GM12878 (cell line): ENCODE measurements at regions not wholly inside any gene's neighbourhood (a gene's known extent, or its start where the extent isn't known, plus 50 kb on each side); places are given as distances from the start of the nearest gene placed in this dataset.

Source experiments
- ATAC-seq: fragments of 200-7000 bp; cut with Tn5 transposase; 3 replicates; pipeline ENCODE4 v1.9.1; 2020; ENCODE audit warnings: mild to moderate bottlenecking, moderate library complexity
- BruUV-seq: library from RNA; stranded (reverse); fragments of 400-500 nt; replicated peaks from 2 replicates; lab custom pipeline; 2021; lab: Mats Ljungman, UMichigan
- CTCF ChIA-PET: fragments of 300-600 bp; sonication (Branson Sonifier 250); formaldehyde crosslinking; extraction: SDS; loops from one replicate; lab custom pipeline; 2021; ENCODE audit warnings: inconsistent platforms; lab: Yijun Ruan, JAX
- POLR2A ChIA-PET: fragments of 350-600 bp; formaldehyde crosslinking; extraction: SDS; loops from one replicate; lab custom pipeline; 2021; ENCODE audit warnings: inconsistent platforms; lab: Charles Lee
- RAD21 ChIA-PET: fragments of 300-600 bp; sonication (Branson Sonifier 250); formaldehyde crosslinking; loops from one replicate; lab custom pipeline; 2023; ENCODE audit warnings: antibody characterized with exemption; ENCODE audit not compliant: unreplicated experiment; lab: Charles Lee
- SMC1A ChIA-PET: fragments of 300-600 bp; sonication (Branson Sonifier 250); formaldehyde crosslinking; loops from one replicate; lab custom pipeline; 2023; ENCODE audit not compliant: unreplicated experiment, uncharacterized antibody; lab: Charles Lee
- DNase-seq: peaks from one replicate; pipeline ENCODE4 v3.0.0-alpha.2; 2011; ENCODE audit warnings: low read depth, low spot score
- FAIRE-seq: peaks from 3 replicates; lab custom pipeline; 2011; peaks lifted over from hg19 to GRCh38; lab: Jason Lieb, UNC
- H2AFZ ChIP-seq: 2 replicates; pipeline ENCODE4 v1.6.0; 2011; ENCODE audit warnings: low read depth, low read length, control low read depth; ENCODE audit not compliant: control insufficient read depth
- H3K27ac ChIP-seq: 2 replicates; pipeline ENCODE4 v1.5.1; 2011; ENCODE audit warnings: control low read depth; ENCODE audit not compliant: control insufficient read depth, insufficient read depth
- H3K27me3 ChIP-seq, 2 experiments: replicated peaks in 1 of 2; 2 replicates each; pipeline versions ENCODE4 v1.6.0 to v1.6.1; 2011; ENCODE audit warnings: low read length in 1 of 2; ENCODE audit not compliant: control insufficient read depth in 2 of 2, insufficient read depth in 2 of 2
- H3K36me3 ChIP-seq, 2 experiments: 2 replicates each; pipeline ENCODE4 v1.5.1; 2011; ENCODE audit warnings: low read length in 1 of 2; ENCODE audit not compliant: control insufficient read depth in 2 of 2, insufficient read depth in 2 of 2
- H3K4me1 ChIP-seq: 2 replicates; pipeline ENCODE4 v1.6.1; 2011; ENCODE audit warnings: mild to moderate bottlenecking, low read length, moderate library complexity, mixed read lengths; ENCODE audit not compliant: control insufficient read depth, insufficient read depth
- H3K4me2 ChIP-seq: 2 replicates; pipeline ENCODE4 v1.6.0; 2011; ENCODE audit warnings: control low read depth; ENCODE audit not compliant: control insufficient read depth, insufficient read depth
- H3K4me3 ChIP-seq: fragments of 200-600 bp; sonication (generic); 2 replicates; pipeline ENCODE4 v1.5.1; 2016
- H3K79me2 ChIP-seq: 2 replicates; pipeline ENCODE4 v1.6.0; 2011; ENCODE audit warnings: low read length; ENCODE audit not compliant: control insufficient read depth, insufficient read depth
- H3K9ac ChIP-seq: 2 replicates; pipeline ENCODE4 v1.8.0; 2011; ENCODE audit warnings: low read length, control low read depth, mixed read lengths; ENCODE audit not compliant: control insufficient read depth, insufficient read depth
- H3K9me3 ChIP-seq: replicated peaks from 3 replicates; pipeline ENCODE4 v1.5.1; 2011; ENCODE audit warnings: mild to moderate bottlenecking, low read length; ENCODE audit not compliant: control insufficient read depth, insufficient read depth
- H4K20me1 ChIP-seq: 2 replicates; pipeline ENCODE4 v1.6.0; 2011; ENCODE audit not compliant: control insufficient read depth, insufficient read depth
- CBX5 ChIP-seq: sonication (generic); IDR thresholded peaks from 2 replicates; pipeline ENCODE4 v1.6.1; 2016; ENCODE audit warnings: low read depth, moderate library complexity, mild to moderate bottlenecking, inconsistent platforms
- IRF4 ChIP-seq: IDR thresholded peaks from 2 replicates; pipeline ENCODE4 v1.6.1; 2011; ENCODE audit warnings: low read depth, low read length
- MYB ChIP-seq: fragments of 150-350 bp; IDR thresholded peaks from 2 replicates; pipeline ENCODE4 v1.6.1; 2014; ENCODE audit warnings: mild to moderate bottlenecking, low read depth, low read length, borderline replicate concordance
- POLR2AphosphoS2 ChIP-seq: IDR thresholded peaks from 2 replicates; pipeline ENCODE4 v1.6.1; 2011; ENCODE audit warnings: low read depth, mild to moderate bottlenecking, low read length, improper control_type of control experiment, moderate library complexity
- ZNF207 ChIP-seq: fragments of 450-650 bp; IDR thresholded peaks from 2 replicates; pipeline ENCODE4 v1.6.1; 2014; ENCODE audit warnings: antibody characterized with exemption, mild to moderate bottlenecking, borderline replicate concordance
- WGBS: methylation state at CpG from one replicate; pipeline ENCODE4 v1.1.6; 2016; ENCODE audit warnings: low lambda C conversion rate; ENCODE audit not compliant: insufficient replicate concordance, insufficient coverage; ENCODE audit errors: missing lambda C conversion rate; 5-methylcytosine and 5-hydroxymethylcytosine counted together
- in situ Hi-C: fragments of 300-500 bp; cut with MboI; formaldehyde crosslinking; loops from 9 replicates; pipeline ENCODE4 v1.14.3; 2018; ENCODE audit warnings: mixed read lengths
- intact Hi-C: fragments of 100-400 bp; cut with micrococcal nuclease; formaldehyde crosslinking; loops from one replicate; pipeline ENCODE4 v1.14.2; 2022; ENCODE audit not compliant: unreplicated experiment
- TF ChIP-seq, protein P1 (sequence below): IDR thresholded peaks from 2 replicates; pipeline ENCODE4 v1.6.1; 2012; ENCODE audit warnings: mild to moderate bottlenecking, low read depth, low read length
- TF ChIP-seq, protein P2 (sequence below): IDR thresholded peaks from 2 replicates; pipeline ENCODE4 v1.6.1; 2012; ENCODE audit warnings: low read depth, low read length, improper control_type of control experiment
- TF ChIP-seq, protein P3 (sequence below), 3 experiments: IDR thresholded peaks in 2 of 3; conservative IDR thresholded peaks in 1 of 3; 2 replicates each; pipeline ENCODE4 v1.5.1; 2011; ENCODE audit warnings: low read depth in 3 of 3, low read length in 3 of 3, mild to moderate bottlenecking in 3 of 3, control low read depth in 2 of 3, moderate library complexity in 2 of 3, inconsistent platforms in 1 of 3, mixed read lengths in 1 of 3; ENCODE audit not compliant: control insufficient read depth in 2 of 3, insufficient read depth in 1 of 3; ENCODE audit errors: extremely low read depth in 1 of 3

DNA sequence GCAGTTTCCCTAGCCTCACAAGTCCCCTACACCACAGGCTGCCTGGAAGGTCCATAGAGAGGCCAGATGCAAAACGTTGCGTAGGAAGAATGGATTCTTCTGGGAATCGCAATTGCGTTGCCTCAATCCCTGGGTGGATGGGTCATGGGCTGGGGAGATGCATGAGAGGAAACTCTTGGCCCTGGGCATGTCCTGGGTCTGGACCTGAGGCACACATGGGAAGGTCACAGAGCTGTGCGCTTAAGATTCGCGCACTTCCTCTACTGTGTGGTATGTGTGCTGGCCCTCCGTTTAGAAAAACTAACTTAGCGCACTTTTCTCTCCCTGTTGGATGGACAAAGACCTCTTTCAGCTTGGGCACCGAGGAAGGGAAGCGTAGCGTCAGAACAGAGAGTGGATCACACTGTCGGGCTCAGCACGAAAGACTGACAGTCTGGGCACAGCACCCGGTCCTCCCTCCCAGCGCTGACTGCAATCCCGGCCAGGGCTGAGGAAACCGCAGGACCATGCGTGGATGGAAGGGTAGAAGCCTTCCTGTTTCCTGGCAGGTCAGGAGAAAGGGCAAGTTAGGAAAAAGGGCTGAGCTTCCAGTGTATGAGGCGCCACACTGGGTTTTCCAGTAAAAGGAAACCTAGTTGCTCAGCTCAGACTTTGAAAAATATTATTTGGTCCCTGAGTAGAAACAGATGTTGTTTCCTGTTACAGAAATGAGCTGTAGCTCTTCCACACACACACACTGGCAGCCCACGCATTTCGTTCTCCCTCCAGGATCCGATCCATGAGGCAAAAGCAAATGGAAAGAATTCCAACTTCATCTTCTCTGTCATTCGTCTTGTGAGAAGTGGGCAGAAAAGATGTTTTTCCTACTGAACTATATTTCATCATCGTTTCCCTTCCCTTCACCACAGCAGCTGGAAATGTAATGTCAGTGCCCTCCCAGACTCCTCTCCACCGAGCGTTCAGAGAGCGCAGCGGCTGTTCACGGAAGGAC is 86.0 kb downstream of the ING1 start (continued):
- TF ChIP-seq, protein P1, sequence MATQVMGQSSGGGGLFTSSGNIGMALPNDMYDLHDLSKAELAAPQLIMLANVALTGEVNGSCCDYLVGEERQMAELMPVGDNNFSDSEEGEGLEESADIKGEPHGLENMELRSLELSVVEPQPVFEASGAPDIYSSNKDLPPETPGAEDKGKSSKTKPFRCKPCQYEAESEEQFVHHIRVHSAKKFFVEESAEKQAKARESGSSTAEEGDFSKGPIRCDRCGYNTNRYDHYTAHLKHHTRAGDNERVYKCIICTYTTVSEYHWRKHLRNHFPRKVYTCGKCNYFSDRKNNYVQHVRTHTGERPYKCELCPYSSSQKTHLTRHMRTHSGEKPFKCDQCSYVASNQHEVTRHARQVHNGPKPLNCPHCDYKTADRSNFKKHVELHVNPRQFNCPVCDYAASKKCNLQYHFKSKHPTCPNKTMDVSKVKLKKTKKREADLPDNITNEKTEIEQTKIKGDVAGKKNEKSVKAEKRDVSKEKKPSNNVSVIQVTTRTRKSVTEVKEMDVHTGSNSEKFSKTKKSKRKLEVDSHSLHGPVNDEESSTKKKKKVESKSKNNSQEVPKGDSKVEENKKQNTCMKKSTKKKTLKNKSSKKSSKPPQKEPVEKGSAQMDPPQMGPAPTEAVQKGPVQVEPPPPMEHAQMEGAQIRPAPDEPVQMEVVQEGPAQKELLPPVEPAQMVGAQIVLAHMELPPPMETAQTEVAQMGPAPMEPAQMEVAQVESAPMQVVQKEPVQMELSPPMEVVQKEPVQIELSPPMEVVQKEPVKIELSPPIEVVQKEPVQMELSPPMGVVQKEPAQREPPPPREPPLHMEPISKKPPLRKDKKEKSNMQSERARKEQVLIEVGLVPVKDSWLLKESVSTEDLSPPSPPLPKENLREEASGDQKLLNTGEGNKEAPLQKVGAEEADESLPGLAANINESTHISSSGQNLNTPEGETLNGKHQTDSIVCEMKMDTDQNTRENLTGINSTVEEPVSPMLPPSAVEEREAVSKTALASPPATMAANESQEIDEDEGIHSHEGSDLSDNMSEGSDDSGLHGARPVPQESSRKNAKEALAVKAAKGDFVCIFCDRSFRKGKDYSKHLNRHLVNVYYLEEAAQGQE, result no peak
- TF ChIP-seq, protein P2, sequence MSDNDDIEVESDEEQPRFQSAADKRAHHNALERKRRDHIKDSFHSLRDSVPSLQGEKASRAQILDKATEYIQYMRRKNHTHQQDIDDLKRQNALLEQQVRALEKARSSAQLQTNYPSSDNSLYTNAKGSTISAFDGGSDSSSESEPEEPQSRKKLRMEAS, result no peak
- no peak for TF ChIP-seq CBX5

DNA sequence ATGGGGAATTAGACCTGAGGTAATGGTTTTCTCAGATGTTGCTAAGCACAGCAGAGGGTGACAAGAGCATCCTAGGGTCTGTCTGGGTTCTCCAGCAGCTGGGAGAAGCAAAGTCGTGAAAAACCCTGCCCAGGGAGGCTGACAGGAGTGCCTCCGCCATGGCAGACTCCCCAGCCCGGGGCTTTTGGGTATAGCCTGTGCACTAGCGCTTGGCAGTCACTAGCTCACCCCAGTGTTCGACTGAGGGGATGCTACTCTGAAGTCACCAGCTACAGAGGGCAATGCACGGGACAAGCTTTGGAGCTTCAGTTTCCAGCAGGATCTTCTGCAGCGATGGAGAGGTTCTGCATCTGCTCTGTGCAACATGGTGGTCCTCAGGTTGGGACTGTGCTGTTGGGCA is 87.5 kb downstream of the ING1 start:
- SMC1A ChIA-PET, result interaction anchor here (1.1 to 1.8 kb wide), 3 partner anchors 11 to 345 kb away, joined by 3 to 4 read pairs (median 3); no protein-coding TSS in a partner anchor
- intact Hi-C loops, result no loop called here
- in situ Hi-C loops, result no loop called here
- ATAC-seq (peak; percentile 53), FAIRE-seq (no peak), DNase-seq (no peak)
- Histone ChIP-seq H3K4me2 (no peak overlapping the region), H3K36me3 (no peaks in the 10 kb centered on the region), H3K4me1 (no peaks in the 10 kb centered on the region), H3K9ac (no peak overlapping the region), H3K27ac (no peak overlapping the region), H2AFZ (no peak overlapping the region), H3K9me3 (no peaks in the 10 kb centered on the region)
- RAD21 ChIA-PET, result interaction anchor here (0.6 to 1.5 kb wide), 2 partner anchors 23 to 207 kb away, joined by 3 read pairs; no protein-coding TSS in a partner anchor
- CTCF ChIA-PET, result interaction anchor here (0.8 to 1.2 kb wide), 2 partner anchors 184 to 204 kb away, joined by 4 read pairs; no protein-coding TSS in a partner anchor
- no TSS peak for BruUV-seq
- POLR2A ChIA-PET, result no interaction called here
- TF ChIP-seq, protein P3, sequence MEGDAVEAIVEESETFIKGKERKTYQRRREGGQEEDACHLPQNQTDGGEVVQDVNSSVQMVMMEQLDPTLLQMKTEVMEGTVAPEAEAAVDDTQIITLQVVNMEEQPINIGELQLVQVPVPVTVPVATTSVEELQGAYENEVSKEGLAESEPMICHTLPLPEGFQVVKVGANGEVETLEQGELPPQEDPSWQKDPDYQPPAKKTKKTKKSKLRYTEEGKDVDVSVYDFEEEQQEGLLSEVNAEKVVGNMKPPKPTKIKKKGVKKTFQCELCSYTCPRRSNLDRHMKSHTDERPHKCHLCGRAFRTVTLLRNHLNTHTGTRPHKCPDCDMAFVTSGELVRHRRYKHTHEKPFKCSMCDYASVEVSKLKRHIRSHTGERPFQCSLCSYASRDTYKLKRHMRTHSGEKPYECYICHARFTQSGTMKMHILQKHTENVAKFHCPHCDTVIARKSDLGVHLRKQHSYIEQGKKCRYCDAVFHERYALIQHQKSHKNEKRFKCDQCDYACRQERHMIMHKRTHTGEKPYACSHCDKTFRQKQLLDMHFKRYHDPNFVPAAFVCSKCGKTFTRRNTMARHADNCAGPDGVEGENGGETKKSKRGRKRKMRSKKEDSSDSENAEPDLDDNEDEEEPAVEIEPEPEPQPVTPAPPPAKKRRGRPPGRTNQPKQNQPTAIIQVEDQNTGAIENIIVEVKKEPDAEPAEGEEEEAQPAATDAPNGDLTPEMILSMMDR (IDR thresholded peaks at IDR 0.05 in 2 of 3, conservative IDR thresholded peaks at IDR 0.05 in 1 of 3; ENCODE audit: control insufficient read depth in 2 of 3, extremely low read depth in 1 of 3, insufficient read depth in 1 of 3, low read depth in 3 of 3, low read length in 3 of 3), result peak; percentile 6 to 14 (median 7); a peak in 1 of 6 replicates
- TF ChIP-seq POLR2AphosphoS2 (no peak), ZNF207 (no peak), MYB (no peak), IRF4 (no peak)
- TF ChIP-seq, all 136 proteins: peak for 1
- 31% methylated on average over 7 of the region's 7 CpGs for WGBS
- no peaks in the 10 kb centered on the region for H3K79me2 ChIP-seq
- H3K27me3 ChIP-seq, result peaks cover 0 to 10% of the 10 kb centered on the region in 2 experiments; a peak in 2 of 4 replicates
- H3K4me3 ChIP-seq, result no peak overlapping the region
- no peaks in the 10 kb centered on the region for H4K20me1 ChIP-seq
